Neural cell (in vitro differentiated cells): ENCODE measurements at regions not wholly inside any gene's neighbourhood (a gene's known extent, or its start where the extent isn't known, plus 50 kb on each side); places are given as distances from the start of the nearest gene placed in this dataset.

ENCODE experiments used
- H2AFZ ChIP-seq: fragments of 200-600, 300-800 bp; sonication (generic), shearing (Covaris generic); 2 replicates; pipeline ENCODE4 v1.6.0; 2014; ENCODE audit warnings: low read depth, mild to moderate bottlenecking, antibody characterized with exemption, low read length, moderate library complexity
- H3F3A ChIP-seq: fragments of 200-600 bp; shearing (Covaris generic); 2 replicates; pipeline ENCODE4 v1.6.1; 2016; ENCODE audit warnings: mild to moderate bottlenecking, moderate library complexity, mixed read lengths, antibody characterized with exemption, low read length; ENCODE audit not compliant: insufficient read depth, poor library complexity, severe bottlenecking
- H3K27ac ChIP-seq: fragments of 200-600, 300-800 bp; sonication (generic), shearing (Covaris generic); 2 replicates; pipeline ENCODE4 v1.5.1; 2014; ENCODE audit warnings: mild to moderate bottlenecking, low read length, moderate library complexity
- H3K27me3 ChIP-seq: fragments of 300-800, 200-600 bp; sonication (generic), shearing (Covaris generic); 2 replicates; pipeline ENCODE4 v1.6.0; 2014; ENCODE audit warnings: mild to moderate bottlenecking, low read depth, low read length, moderate library complexity; ENCODE audit not compliant: insufficient read depth
- H3K36me3 ChIP-seq: fragments of 300-800, 200-600 bp; sonication (generic), shearing (Covaris generic); 2 replicates; pipeline ENCODE4 v1.5.1; 2014; ENCODE audit warnings: mild to moderate bottlenecking, antibody characterized with exemption, low read length, moderate library complexity; ENCODE audit not compliant: insufficient read depth
- H3K4me2 ChIP-seq: fragments of 300-800, 200-600 bp; sonication (generic), shearing (Covaris generic); 2 replicates; pipeline ENCODE4 v1.6.0; 2014; ENCODE audit warnings: mild to moderate bottlenecking, low read length
- H3K4me3 ChIP-seq: fragments of 300-800, 200-600 bp; sonication (generic), shearing (Covaris generic); 2 replicates; pipeline ENCODE4 v1.5.1; 2014; ENCODE audit warnings: mild to moderate bottlenecking, low read length, moderate library complexity
- H3K79me2 ChIP-seq: fragments of 200-600 bp; shearing (Covaris generic); replicated peaks from 2 replicates; pipeline ENCODE4 v1.6.0; 2014; ENCODE audit warnings: mild to moderate bottlenecking, low read length, moderate library complexity; ENCODE audit not compliant: insufficient read depth
- H3K9ac ChIP-seq: fragments of 300-800, 200-600 bp; sonication (generic), shearing (Covaris generic); 2 replicates; pipeline ENCODE4 v1.6.1; 2016; ENCODE audit warnings: mild to moderate bottlenecking, low read length, mixed read lengths
- H3K9me2 ChIP-seq: fragments of 200-600 bp; shearing (Covaris generic); 2 replicates; pipeline ENCODE4 v1.6.1; 2016; ENCODE audit warnings: mild to moderate bottlenecking, low read length, mixed read lengths; ENCODE audit not compliant: insufficient read depth
- H3K9me3 ChIP-seq: fragments of 200-600, 300-800 bp; sonication (generic), shearing (Covaris generic); 2 replicates; pipeline ENCODE4 v1.6.1; 2016; ENCODE audit warnings: mild to moderate bottlenecking, mixed run types, low read length, moderate library complexity, mixed read lengths
- H4K20me1 ChIP-seq: fragments of 200-600 bp; shearing (Covaris generic); 2 replicates; pipeline ENCODE4 v1.6.1; 2016; ENCODE audit warnings: mild to moderate bottlenecking, mixed run types; ENCODE audit not compliant: insufficient read depth
- CTCF ChIP-seq: fragments of 450-650 bp; IDR thresholded peaks from 2 replicates; pipeline ENCODE4 v1.5.1; 2014; ENCODE audit warnings: antibody characterized with exemption, mild to moderate bottlenecking, moderate library complexity; ENCODE audit not compliant: poor library complexity, severe bottlenecking
- EP300 ChIP-seq: fragments of 450-650 bp; conservative IDR thresholded peaks from 2 replicates; pipeline ENCODE4 v1.6.1; 2014; ENCODE audit warnings: antibody characterized with exemption, mild to moderate bottlenecking, moderate library complexity; ENCODE audit not compliant: poor library complexity, severe bottlenecking
- EZH2 ChIP-seq: fragments of 200-600, 300-800 bp; shearing (Covaris generic), sonication (generic); IDR thresholded peaks from 2 replicates; pipeline ENCODE4 v1.6.1; 2014; ENCODE audit warnings: antibody characterized with exemption, low read length, borderline replicate concordance, mild to moderate bottlenecking; ENCODE audit not compliant: insufficient read depth, poor library complexity, severe bottlenecking
- MXI1 ChIP-seq: fragments of 450-650 bp; conservative IDR thresholded peaks from 2 replicates; pipeline ENCODE4 v1.6.1; 2014; ENCODE audit warnings: antibody characterized with exemption, mild to moderate bottlenecking; ENCODE audit not compliant: poor library complexity, severe bottlenecking
- POLR2AphosphoS5 ChIP-seq: IDR thresholded peaks from 2 replicates; pipeline ENCODE4 v1.6.1; 2012
- RAD21 ChIP-seq: fragments of 450-650 bp; conservative IDR thresholded peaks from 2 replicates; pipeline ENCODE4 v1.6.1; 2014; ENCODE audit warnings: antibody characterized with exemption, mild to moderate bottlenecking, moderate library complexity
- SMC3 ChIP-seq: fragments of 450-650 bp; conservative IDR thresholded peaks from 2 replicates; pipeline ENCODE4 v1.6.1; 2014; ENCODE audit warnings: antibody characterized with exemption, mild to moderate bottlenecking, moderate library complexity; ENCODE audit not compliant: poor library complexity
- TAF1 ChIP-seq: IDR thresholded peaks from 2 replicates; pipeline ENCODE4 v1.6.1; 2012; ENCODE audit warnings: low read depth
- TF ChIP-seq, protein P1 (sequence below): IDR thresholded peaks from 2 replicates; pipeline ENCODE4 v1.6.1; 2012; ENCODE audit warnings: borderline replicate concordance

DNA sequence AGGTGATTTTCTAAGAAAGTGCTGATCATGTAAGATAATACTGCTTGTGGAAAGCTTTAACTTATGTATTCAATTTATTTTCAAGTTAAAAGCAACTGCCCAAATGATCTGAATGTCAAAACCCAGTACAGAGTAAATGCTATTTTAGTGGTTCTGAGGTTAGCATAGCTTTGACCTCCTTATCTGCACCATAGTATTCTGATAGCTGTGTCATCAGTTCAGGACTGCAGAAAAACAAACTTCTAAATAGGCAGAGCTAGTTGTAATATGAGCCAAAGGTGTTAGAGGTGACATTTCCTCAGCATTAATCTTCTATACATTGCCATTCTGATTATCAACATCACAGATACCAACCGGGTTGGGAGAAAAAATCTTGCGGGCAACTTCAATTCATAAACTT, 758.7 kb downstream of the SLITRK5 start:
- no peaks in the 10 kb centered on the region for H3K79me2 ChIP-seq
- no peaks in the 10 kb centered on the region for H3F3A ChIP-seq

DNA sequence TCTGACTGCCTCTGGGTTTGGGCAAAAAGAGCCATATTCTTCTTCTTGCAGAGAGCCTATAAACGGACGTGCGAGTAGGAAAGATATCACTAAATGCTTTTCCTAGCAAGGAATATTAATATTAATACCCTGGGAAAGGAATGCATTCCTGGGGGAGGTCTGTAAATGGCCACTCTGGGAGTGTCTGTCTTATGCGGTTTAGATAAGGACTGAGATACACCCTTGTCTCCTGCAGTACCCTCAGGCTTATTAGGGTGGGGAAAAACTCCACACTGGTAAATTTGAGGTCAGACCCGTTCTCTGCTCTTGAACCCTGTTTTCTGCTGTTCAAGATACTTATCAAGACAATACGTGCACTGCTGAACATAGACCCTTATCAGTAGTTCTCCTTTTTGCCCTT, 763.8 kb downstream of the SLITRK5 start:
- H3K27ac ChIP-seq, result no peak overlapping the region
- H3K4me2 ChIP-seq, result no peak overlapping the region
- no peak overlapping the region for H3K4me3 ChIP-seq
- no peaks in the 10 kb centered on the region for H3K9me2 ChIP-seq
- no peaks in the 10 kb centered on the region for H3K36me3 ChIP-seq
- H3K27me3 ChIP-seq, result no peaks in the 10 kb centered on the region
- no peaks in the 10 kb centered on the region for H3K9me3 ChIP-seq
- H2AFZ ChIP-seq, result no peak overlapping the region
- no peaks in the 10 kb centered on the region for H3F3A ChIP-seq
- H4K20me1 ChIP-seq, result no peaks in the 10 kb centered on the region
- no peak for TF ChIP-seq EZH2
- TF ChIP-seq SMC3, result no peak
- TF ChIP-seq TAF1, result no peak
- TF ChIP-seq RAD21, result no peak
- no peak overlapping the region for H3K9ac ChIP-seq
- no peaks in the 10 kb centered on the region for H3K79me2 ChIP-seq

More for the DNA sequence above, 758.7 kb downstream of the SLITRK5 start:
- TF ChIP-seq CTCF (no peak), EZH2 (no peak), TAF1 (no peak), RAD21 (no peak), MXI1 (no peak), POLR2AphosphoS5 (no peak), SMC3 (no peak), EP300 (no peak)
- TF ChIP-seq, protein P1, sequence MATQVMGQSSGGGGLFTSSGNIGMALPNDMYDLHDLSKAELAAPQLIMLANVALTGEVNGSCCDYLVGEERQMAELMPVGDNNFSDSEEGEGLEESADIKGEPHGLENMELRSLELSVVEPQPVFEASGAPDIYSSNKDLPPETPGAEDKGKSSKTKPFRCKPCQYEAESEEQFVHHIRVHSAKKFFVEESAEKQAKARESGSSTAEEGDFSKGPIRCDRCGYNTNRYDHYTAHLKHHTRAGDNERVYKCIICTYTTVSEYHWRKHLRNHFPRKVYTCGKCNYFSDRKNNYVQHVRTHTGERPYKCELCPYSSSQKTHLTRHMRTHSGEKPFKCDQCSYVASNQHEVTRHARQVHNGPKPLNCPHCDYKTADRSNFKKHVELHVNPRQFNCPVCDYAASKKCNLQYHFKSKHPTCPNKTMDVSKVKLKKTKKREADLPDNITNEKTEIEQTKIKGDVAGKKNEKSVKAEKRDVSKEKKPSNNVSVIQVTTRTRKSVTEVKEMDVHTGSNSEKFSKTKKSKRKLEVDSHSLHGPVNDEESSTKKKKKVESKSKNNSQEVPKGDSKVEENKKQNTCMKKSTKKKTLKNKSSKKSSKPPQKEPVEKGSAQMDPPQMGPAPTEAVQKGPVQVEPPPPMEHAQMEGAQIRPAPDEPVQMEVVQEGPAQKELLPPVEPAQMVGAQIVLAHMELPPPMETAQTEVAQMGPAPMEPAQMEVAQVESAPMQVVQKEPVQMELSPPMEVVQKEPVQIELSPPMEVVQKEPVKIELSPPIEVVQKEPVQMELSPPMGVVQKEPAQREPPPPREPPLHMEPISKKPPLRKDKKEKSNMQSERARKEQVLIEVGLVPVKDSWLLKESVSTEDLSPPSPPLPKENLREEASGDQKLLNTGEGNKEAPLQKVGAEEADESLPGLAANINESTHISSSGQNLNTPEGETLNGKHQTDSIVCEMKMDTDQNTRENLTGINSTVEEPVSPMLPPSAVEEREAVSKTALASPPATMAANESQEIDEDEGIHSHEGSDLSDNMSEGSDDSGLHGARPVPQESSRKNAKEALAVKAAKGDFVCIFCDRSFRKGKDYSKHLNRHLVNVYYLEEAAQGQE, result no peak
- Histone ChIP-seq H4K20me1 (no peaks in the 10 kb centered on the region), H3K27ac (no peak overlapping the region), H3K9ac (no peak overlapping the region), H3K9me3 (no peaks in the 10 kb centered on the region), H3K9me2 (no peaks in the 10 kb centered on the region), H3K27me3 (no peaks in the 10 kb centered on the region), H2AFZ (no peak overlapping the region), H3K4me2 (no peak overlapping the region), H3K36me3 (no peaks in the 10 kb centered on the region), H3K4me3 (no peak overlapping the region)

DNA sequence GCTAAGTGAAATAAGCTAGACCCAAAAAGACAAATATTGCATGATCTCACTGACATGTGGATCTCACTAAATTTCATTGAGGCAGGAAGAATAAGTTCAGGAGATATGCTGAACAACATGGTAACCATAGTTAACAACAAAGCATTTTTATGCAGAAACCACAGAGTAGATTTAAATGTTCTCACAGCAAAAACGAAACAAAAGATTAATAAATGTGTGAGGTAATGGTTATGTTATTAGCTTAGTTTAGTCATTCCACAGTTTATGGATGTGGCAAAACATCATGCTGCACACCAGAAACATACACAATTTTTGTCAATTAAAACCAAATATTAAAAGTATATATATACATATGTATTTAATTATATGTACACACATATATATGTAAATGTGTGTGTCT, 765.8 kb downstream of the SLITRK5 start:
- Histone ChIP-seq H4K20me1 (no peaks in the 10 kb centered on the region), H3K27ac (no peak overlapping the region), H3K9me2 (no peaks in the 10 kb centered on the region), H3F3A (no peaks in the 10 kb centered on the region), H3K9me3 (no peaks in the 10 kb centered on the region), H3K9ac (no peak overlapping the region), H3K79me2 (no peaks in the 10 kb centered on the region), H3K4me2 (no peak overlapping the region), H3K36me3 (no peaks in the 10 kb centered on the region), H2AFZ (no peak overlapping the region), H3K27me3 (no peaks in the 10 kb centered on the region), H3K4me3 (no peak overlapping the region)
- no peak for TF ChIP-seq EP300
- TF ChIP-seq TAF1, result no peak
- no peak for TF ChIP-seq SMC3
- TF ChIP-seq CTCF, result no peak
- no peak for TF ChIP-seq EZH2
- TF ChIP-seq POLR2AphosphoS5, result no peak
